Tibial nerve (tissue), 4 donors: ENCODE measurements at regions not wholly inside any gene's neighbourhood (a gene's known extent, or its start where the extent isn't known, plus 50 kb on each side); places are given as distances from the start of the nearest gene placed in this dataset.

Source experiments
- EP300 ChIP-seq, 2 donors: sonication (generic); formaldehyde crosslinking; IDR thresholded peaks; one replicate each; pipeline ENCODE4 v1.6.1; 2017; ENCODE audit warnings: antibody characterized with exemption in 2 of 2, mild to moderate bottlenecking in 1 of 2
- POLR2A ChIP-seq, 2 donors: fragments of 450-650 bp; IDR thresholded peaks; one replicate each; pipeline ENCODE4 v1.6.1; 2017; ENCODE audit warnings: antibody characterized with exemption in 2 of 2, mild to moderate bottlenecking in 2 of 2, moderate library complexity in 2 of 2
- TF ChIP-seq, protein P1 (sequence below), 5 experiments: fragments of 200-600 bp in 3 of 5; fragments of 450-650 bp in 2 of 5; sonication (generic) in 3 of 5; IDR thresholded peaks; one replicate each; pipeline ENCODE4 v1.5.1; 2016 to 2019; ENCODE audit warnings: antibody characterized with exemption in 5 of 5, mild to moderate bottlenecking in 3 of 5, moderate library complexity in 2 of 5

DNA sequence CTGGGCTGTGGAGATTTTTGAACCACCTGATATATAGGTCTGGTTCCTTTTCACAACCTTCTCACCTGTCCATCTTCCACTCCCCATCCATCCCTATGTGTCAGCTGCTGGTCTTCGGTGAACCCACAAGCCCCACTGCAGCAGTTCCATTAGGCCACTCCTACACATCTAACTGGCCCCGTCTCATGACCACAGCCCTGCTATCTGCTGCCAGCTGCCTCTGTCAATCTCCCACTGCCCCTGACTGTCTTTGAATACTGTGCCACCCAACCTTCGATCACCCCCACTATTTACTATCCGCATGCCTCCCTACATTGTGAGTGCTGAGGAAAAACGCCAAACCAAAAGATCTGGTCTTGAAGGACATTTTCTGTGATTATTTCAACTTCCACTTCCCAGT lies 795.4 kb downstream of the IGSF11 start:
- TF ChIP-seq, protein P1, sequence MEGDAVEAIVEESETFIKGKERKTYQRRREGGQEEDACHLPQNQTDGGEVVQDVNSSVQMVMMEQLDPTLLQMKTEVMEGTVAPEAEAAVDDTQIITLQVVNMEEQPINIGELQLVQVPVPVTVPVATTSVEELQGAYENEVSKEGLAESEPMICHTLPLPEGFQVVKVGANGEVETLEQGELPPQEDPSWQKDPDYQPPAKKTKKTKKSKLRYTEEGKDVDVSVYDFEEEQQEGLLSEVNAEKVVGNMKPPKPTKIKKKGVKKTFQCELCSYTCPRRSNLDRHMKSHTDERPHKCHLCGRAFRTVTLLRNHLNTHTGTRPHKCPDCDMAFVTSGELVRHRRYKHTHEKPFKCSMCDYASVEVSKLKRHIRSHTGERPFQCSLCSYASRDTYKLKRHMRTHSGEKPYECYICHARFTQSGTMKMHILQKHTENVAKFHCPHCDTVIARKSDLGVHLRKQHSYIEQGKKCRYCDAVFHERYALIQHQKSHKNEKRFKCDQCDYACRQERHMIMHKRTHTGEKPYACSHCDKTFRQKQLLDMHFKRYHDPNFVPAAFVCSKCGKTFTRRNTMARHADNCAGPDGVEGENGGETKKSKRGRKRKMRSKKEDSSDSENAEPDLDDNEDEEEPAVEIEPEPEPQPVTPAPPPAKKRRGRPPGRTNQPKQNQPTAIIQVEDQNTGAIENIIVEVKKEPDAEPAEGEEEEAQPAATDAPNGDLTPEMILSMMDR (IDR thresholded peaks at IDR 0.05), result no peak
- no peak for TF ChIP-seq POLR2A (IDR thresholded peaks at IDR 0.05)
- TF ChIP-seq EP300 (IDR thresholded peaks at IDR 0.05), result no peak
